SU-DHL-6 (cell line): ENCODE measurements at regions not wholly inside any gene's neighbourhood (a gene's known extent, or its start where the extent isn't known, plus 50 kb on each side); places are given as distances from the start of the nearest gene placed in this dataset.

Experiments
- EZH2phosphoT487 ChIP-seq: fragments of 200-600 bp; sonication (generic), shearing (Covaris generic); conservative IDR thresholded peaks from 2 replicates; pipeline ENCODE4 v1.6.1; 2018; ENCODE audit warnings: mild to moderate bottlenecking, antibody characterized with exemption, low read length, moderate library complexity, mixed read lengths
- TF ChIP-seq, protein P1 (sequence below): fragments of 200-600 bp; sonication (generic); IDR thresholded peaks from one replicate; pipeline ENCODE4 v1.5.1; 2017; ENCODE audit warnings: antibody characterized with exemption, mild to moderate bottlenecking, low read length, moderate library complexity; ENCODE audit not compliant: insufficient read depth, poor library complexity, severe bottlenecking

DNA sequence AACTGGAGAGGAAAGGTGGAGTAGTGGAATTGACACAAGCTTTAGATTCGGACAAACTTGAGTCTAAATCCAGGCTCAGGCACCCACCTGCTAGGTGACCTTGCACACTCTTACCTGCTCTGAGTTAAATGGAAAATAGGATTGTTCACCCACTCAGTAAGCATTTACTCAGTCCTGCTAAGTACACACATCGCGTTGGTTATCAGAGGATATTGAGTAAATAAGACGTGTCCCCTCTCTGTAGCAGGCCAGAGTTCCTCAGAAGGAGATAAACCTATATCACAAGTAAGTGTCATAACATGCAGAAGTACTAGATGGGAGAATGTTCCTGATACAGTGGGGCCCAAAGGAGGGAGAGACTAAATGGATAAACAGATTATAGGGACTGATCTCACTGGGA, 117.7 kb downstream of the SMIM20 start:
- TF ChIP-seq, protein P1, sequence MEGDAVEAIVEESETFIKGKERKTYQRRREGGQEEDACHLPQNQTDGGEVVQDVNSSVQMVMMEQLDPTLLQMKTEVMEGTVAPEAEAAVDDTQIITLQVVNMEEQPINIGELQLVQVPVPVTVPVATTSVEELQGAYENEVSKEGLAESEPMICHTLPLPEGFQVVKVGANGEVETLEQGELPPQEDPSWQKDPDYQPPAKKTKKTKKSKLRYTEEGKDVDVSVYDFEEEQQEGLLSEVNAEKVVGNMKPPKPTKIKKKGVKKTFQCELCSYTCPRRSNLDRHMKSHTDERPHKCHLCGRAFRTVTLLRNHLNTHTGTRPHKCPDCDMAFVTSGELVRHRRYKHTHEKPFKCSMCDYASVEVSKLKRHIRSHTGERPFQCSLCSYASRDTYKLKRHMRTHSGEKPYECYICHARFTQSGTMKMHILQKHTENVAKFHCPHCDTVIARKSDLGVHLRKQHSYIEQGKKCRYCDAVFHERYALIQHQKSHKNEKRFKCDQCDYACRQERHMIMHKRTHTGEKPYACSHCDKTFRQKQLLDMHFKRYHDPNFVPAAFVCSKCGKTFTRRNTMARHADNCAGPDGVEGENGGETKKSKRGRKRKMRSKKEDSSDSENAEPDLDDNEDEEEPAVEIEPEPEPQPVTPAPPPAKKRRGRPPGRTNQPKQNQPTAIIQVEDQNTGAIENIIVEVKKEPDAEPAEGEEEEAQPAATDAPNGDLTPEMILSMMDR = no peak
- TF ChIP-seq EZH2phosphoT487 = no peak
